Panc1 (cell line): ENCODE measurements at regions not wholly inside any gene's neighbourhood (a gene's known extent, or its start where the extent isn't known, plus 50 kb on each side); places are given as distances from the start of the nearest gene placed in this dataset.

Experiments used
- ATAC-seq: fragments of 200-7000 bp; cut with Tn5 transposase; 2 replicates; pipeline ENCODE4 v1.9.1; 2020; ENCODE audit warnings: mild to moderate bottlenecking, moderate library complexity
- BruUV-seq: library from RNA; stranded (reverse); fragments of 400-500 nt; replicated peaks from 2 replicates; lab custom pipeline; 2021; lab: Mats Ljungman, UMichigan
- CTCF ChIA-PET: fragments of 300-600 bp; sonication (Branson Sonifier 250); formaldehyde crosslinking; loops from one replicate; lab custom pipeline; 2022; ENCODE audit warnings: antibody characterized with exemption; lab: Charles Lee
- POLR2A ChIA-PET: fragments of 300-600 bp; sonication (Branson Sonifier 250); formaldehyde crosslinking; loops from one replicate; lab custom pipeline; 2022; ENCODE audit warnings: antibody characterized with exemption; lab: Charles Lee
- DNase-seq: peaks from one replicate; pipeline ENCODE4 v3.0.0-alpha.2; 2010; ENCODE audit warnings: low read depth, low spot score
- H3K27ac ChIP-seq: 2 replicates; pipeline ENCODE4 v1.5.1; 2011; ENCODE audit warnings: mild to moderate bottlenecking, low read length, inconsistent platforms
- H3K27me3 ChIP-seq: fragments of 200-500 bp; sonication (Bioruptor generic); 2 replicates; pipeline ENCODE4 v1.6.0; 2014; ENCODE audit warnings: low read length, inconsistent platforms; ENCODE audit not compliant: control insufficient read depth, insufficient read depth
- H3K36me3 ChIP-seq: fragments of 200-500 bp; sonication (Bioruptor generic); 2 replicates; pipeline ENCODE4 v1.5.1; 2014; ENCODE audit warnings: inconsistent platforms, mild to moderate bottlenecking, low read length, moderate library complexity; ENCODE audit not compliant: control insufficient read depth, insufficient read depth
- H3K4me1 ChIP-seq: 2 replicates; pipeline ENCODE4 v1.5.1; 2011; ENCODE audit warnings: inconsistent platforms, mild to moderate bottlenecking, low read length, moderate library complexity; ENCODE audit not compliant: control insufficient read depth, insufficient read depth
- H3K4me3 ChIP-seq, 2 experiments: 2 replicates each; pipeline ENCODE4 v1.5.1; 2011 to 2012; ENCODE audit warnings: low read depth in 2 of 2, low read length in 2 of 2, mild to moderate bottlenecking in 2 of 2, inconsistent platforms in 1 of 2, moderate library complexity in 1 of 2
- H3K9me3 ChIP-seq: fragments of 200-500 bp; sonication (Bioruptor generic); 2 replicates; pipeline ENCODE4 v1.5.1; 2014; ENCODE audit warnings: low read depth, mild to moderate bottlenecking, inconsistent platforms, low read length, moderate library complexity; ENCODE audit not compliant: control insufficient read depth, insufficient read depth
- POLR2AphosphoS5 ChIP-seq: IDR thresholded peaks from 2 replicates; pipeline ENCODE4 v1.6.1; 2012; ENCODE audit warnings: mild to moderate bottlenecking, low read depth, low read length, moderate library complexity
- SIN3A ChIP-seq: IDR thresholded peaks from 2 replicates; pipeline ENCODE4 v1.6.1; 2012; ENCODE audit warnings: low read depth, mild to moderate bottlenecking, low read length, moderate library complexity, borderline replicate concordance; ENCODE audit not compliant: insufficient read depth
- TCF7L2 ChIP-seq: IDR thresholded peaks from 2 replicates; pipeline ENCODE4 v1.6.1; 2011; ENCODE audit warnings: mild to moderate bottlenecking, low read depth, low read length, inconsistent platforms
- in situ Hi-C: cut with HindIII; loops from 2 replicates; pipeline ENCODE4 v1.10.0; 2016; ENCODE audit warnings: low sequenced_read_pairs, low pct_unique_long_range_greater_than_20kb
- intact Hi-C: fragments of 100-400 bp; cut with micrococcal nuclease; formaldehyde crosslinking; loops from one replicate; pipeline ENCODE4 v1.10.0; 2022; ENCODE audit not compliant: unreplicated experiment
- TF ChIP-seq, protein P1 (sequence below), 2 experiments: IDR thresholded peaks; 2 replicates each; pipeline ENCODE4 v1.6.1; 2011 to 2012; ENCODE audit warnings: low read depth in 2 of 2, control low read depth in 1 of 2, low read length in 1 of 2, mild to moderate bottlenecking in 1 of 2, moderate library complexity in 1 of 2; ENCODE audit not compliant: insufficient read depth in 1 of 2
- TF ChIP-seq, protein P2 (sequence below): fragments of 450-650 bp; IDR thresholded peaks from 2 replicates; pipeline ENCODE4 v1.5.1; 2017; ENCODE audit warnings: mild to moderate bottlenecking

DNA sequence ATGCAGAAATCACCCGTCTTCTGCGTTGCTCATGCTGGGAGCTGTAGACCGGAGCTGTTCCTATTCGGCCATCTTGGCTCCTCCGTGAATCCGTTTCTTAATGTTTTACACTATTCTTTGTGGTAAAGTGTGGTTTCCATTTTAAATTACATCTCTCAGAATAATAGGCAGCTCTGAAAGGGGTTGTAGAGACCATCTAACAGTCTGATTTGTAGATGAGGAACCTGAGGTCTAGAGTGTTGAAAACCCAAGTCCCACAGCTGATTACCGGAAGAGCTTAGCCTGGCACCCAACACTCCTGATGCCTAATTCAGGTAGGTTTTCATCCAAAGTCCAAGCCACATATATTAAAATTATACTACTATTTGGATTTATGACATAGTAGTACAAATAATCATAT lies 144.0 kb downstream of the LEPR start:
- Histone ChIP-seq H3K4me3 (no peak overlapping the region), H3K4me1 (no peaks in the 10 kb centered on the region), H3K9me3 (no peaks in the 10 kb centered on the region), H3K27me3 (no peaks in the 10 kb centered on the region), H3K27ac (no peak overlapping the region), H3K36me3 (no peaks in the 10 kb centered on the region)
- in situ Hi-C loops (no loop called here), intact Hi-C loops (no loop called here)
- no peak for ATAC-seq
- no TSS peak for BruUV-seq
- ChIA-PET POLR2A (no interaction called here), CTCF (no interaction called here)
- DNase-seq, result no peak
- no peak for TF ChIP-seq POLR2AphosphoS5
- TF ChIP-seq SIN3A, result no peak
- TF ChIP-seq, protein P1, sequence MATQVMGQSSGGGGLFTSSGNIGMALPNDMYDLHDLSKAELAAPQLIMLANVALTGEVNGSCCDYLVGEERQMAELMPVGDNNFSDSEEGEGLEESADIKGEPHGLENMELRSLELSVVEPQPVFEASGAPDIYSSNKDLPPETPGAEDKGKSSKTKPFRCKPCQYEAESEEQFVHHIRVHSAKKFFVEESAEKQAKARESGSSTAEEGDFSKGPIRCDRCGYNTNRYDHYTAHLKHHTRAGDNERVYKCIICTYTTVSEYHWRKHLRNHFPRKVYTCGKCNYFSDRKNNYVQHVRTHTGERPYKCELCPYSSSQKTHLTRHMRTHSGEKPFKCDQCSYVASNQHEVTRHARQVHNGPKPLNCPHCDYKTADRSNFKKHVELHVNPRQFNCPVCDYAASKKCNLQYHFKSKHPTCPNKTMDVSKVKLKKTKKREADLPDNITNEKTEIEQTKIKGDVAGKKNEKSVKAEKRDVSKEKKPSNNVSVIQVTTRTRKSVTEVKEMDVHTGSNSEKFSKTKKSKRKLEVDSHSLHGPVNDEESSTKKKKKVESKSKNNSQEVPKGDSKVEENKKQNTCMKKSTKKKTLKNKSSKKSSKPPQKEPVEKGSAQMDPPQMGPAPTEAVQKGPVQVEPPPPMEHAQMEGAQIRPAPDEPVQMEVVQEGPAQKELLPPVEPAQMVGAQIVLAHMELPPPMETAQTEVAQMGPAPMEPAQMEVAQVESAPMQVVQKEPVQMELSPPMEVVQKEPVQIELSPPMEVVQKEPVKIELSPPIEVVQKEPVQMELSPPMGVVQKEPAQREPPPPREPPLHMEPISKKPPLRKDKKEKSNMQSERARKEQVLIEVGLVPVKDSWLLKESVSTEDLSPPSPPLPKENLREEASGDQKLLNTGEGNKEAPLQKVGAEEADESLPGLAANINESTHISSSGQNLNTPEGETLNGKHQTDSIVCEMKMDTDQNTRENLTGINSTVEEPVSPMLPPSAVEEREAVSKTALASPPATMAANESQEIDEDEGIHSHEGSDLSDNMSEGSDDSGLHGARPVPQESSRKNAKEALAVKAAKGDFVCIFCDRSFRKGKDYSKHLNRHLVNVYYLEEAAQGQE (IDR thresholded peaks at IDR 0.05; ENCODE audit: insufficient read depth in 1 of 2, low read depth in 2 of 2, low read length in 1 of 2), result no peak
- no peak for TF ChIP-seq TCF7L2

DNA sequence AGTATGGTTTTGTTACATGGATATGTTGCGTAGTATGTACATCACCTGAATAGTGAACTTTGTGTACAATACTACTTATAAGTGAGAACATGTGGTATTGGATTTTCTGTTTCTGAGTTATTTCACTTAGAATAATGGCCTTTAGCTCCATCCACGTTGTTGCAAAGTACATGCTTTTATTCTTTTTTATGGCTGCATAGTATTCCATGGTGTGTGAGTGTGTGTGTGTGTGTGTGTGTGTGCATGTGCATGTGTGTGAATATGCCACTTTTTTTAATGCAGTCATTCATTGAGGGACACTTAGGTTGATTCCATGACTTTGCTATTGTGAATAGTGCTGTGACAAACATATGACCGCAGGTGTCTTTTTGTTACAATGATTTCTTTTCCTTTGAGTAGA lies 147.8 kb downstream of the LEPR start:
- intact Hi-C loops, result no loop called here
- no peaks in the 10 kb centered on the region for H3K27me3 ChIP-seq
- H3K4me1 ChIP-seq, result no peaks in the 10 kb centered on the region
- no peaks in the 10 kb centered on the region for H3K36me3 ChIP-seq
- BruUV-seq, result no TSS peak
- TF ChIP-seq POLR2AphosphoS5 (no peak), SIN3A (no peak), TCF7L2 (no peak)
- TF ChIP-seq, protein P1 (IDR thresholded peaks at IDR 0.05; ENCODE audit: insufficient read depth in 1 of 2, low read depth in 2 of 2, low read length in 1 of 2), result no peak
- TF ChIP-seq, protein P2, sequence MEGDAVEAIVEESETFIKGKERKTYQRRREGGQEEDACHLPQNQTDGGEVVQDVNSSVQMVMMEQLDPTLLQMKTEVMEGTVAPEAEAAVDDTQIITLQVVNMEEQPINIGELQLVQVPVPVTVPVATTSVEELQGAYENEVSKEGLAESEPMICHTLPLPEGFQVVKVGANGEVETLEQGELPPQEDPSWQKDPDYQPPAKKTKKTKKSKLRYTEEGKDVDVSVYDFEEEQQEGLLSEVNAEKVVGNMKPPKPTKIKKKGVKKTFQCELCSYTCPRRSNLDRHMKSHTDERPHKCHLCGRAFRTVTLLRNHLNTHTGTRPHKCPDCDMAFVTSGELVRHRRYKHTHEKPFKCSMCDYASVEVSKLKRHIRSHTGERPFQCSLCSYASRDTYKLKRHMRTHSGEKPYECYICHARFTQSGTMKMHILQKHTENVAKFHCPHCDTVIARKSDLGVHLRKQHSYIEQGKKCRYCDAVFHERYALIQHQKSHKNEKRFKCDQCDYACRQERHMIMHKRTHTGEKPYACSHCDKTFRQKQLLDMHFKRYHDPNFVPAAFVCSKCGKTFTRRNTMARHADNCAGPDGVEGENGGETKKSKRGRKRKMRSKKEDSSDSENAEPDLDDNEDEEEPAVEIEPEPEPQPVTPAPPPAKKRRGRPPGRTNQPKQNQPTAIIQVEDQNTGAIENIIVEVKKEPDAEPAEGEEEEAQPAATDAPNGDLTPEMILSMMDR, result no peak
- in situ Hi-C loops, result no loop called here
- POLR2A ChIA-PET, result no interaction called here
- CTCF ChIA-PET, result no interaction called here
- no peak overlapping the region for H3K27ac ChIP-seq
- no peaks in the 10 kb centered on the region for H3K9me3 ChIP-seq
- DNase-seq (no peak), ATAC-seq (no peak)
- H3K4me3 ChIP-seq, result no peak overlapping the region
